Spleen (tissue), 11 donors: ENCODE measurements at regions not wholly inside any gene's neighbourhood (a gene's known extent, or its start where the extent isn't known, plus 50 kb on each side); places are given as distances from the start of the nearest gene placed in this dataset.

Experiments
- DNase-seq: peaks from one replicate; pipeline ENCODE4 v3.0.0-alpha.2; 2020
- H3K27ac ChIP-seq, 8 donors: fragments of 200-600 bp; sonication (generic) in 7 of 8; 1 replicate in 4 of 8; 2 replicates in 4 of 8; pipeline versions ENCODE4 v1.5.0 to v1.8.0; 2016 to 2021; ENCODE audit warnings: inconsistent platforms in 4 of 8, mild to moderate bottlenecking in 4 of 8, moderate library complexity in 1 of 8
- H3K27me3 ChIP-seq, 7 donors: fragments of 200-600 bp; sonication (generic) in 6 of 7; replicated peaks in 1 of 7; 1 replicate in 4 of 7; 2 replicates in 3 of 7; pipeline versions ENCODE4 v1.5.0 to v1.8.0; 2016 to 2021; ENCODE audit warnings: inconsistent platforms in 3 of 7, mild to moderate bottlenecking in 1 of 7
- H3K36me3 ChIP-seq, 6 donors: fragments of 200-600 bp; sonication (generic) in 5 of 6; 1 replicate in 4 of 6; 2 replicates in 2 of 6; pipeline versions ENCODE4 v1.5.0 to v1.8.0; 2016 to 2021; ENCODE audit warnings: inconsistent platforms in 2 of 6
- H3K4me1 ChIP-seq, 6 donors: fragments of 200-600 bp; sonication (generic) in 5 of 6; 1 replicate in 3 of 6; 2 replicates in 3 of 6; pipeline versions ENCODE4 v1.5.0 to v1.8.0; 2016 to 2021; ENCODE audit warnings: inconsistent platforms in 3 of 6
- H3K4me3 ChIP-seq, 8 donors: fragments of 200-600 bp; sonication (generic) in 7 of 8; 1 replicate in 4 of 8; 2 replicates in 4 of 8; pipeline versions ENCODE4 v1.5.0 to v1.8.0; 2016 to 2021; ENCODE audit warnings: inconsistent platforms in 4 of 8, mild to moderate bottlenecking in 4 of 8, moderate library complexity in 2 of 8
- H3K9me3 ChIP-seq, 8 donors: fragments of 200-600 bp; sonication (generic) in 7 of 8; 1 replicate in 4 of 8; 2 replicates in 4 of 8; pipeline versions ENCODE4 v1.5.0 to v1.8.0; 2016 to 2021; ENCODE audit warnings: inconsistent platforms in 4 of 8
- CTCF ChIP-seq, 11 experiments: fragments of 200-600 bp in 7 of 11; fragments of 450-650 bp in 4 of 11; sonication (generic) in 4 of 11; IDR thresholded peaks in 8 of 11; conservative IDR thresholded peaks in 3 of 11; 1 replicate in 7 of 11; 2 replicates in 4 of 11; pipeline versions ENCODE4 v1.4.0 to v1.8.0; 2016 to 2021; ENCODE audit warnings: antibody characterized with exemption in 11 of 11, inconsistent platforms in 4 of 11, mild to moderate bottlenecking in 1 of 11
- POLR2A ChIP-seq, 3 donors: fragments of 450-650 bp; IDR thresholded peaks; one replicate each; pipeline ENCODE4 v1.5.1; 2017; ENCODE audit warnings: antibody characterized with exemption in 3 of 3, mild to moderate bottlenecking in 1 of 3
- POLR2AphosphoS5 ChIP-seq, 3 donors: sonication (generic); formaldehyde crosslinking; IDR thresholded peaks; one replicate each; pipeline ENCODE4 v1.5.1; 2017; ENCODE audit warnings: antibody characterized with exemption in 3 of 3
- WGBS, 5 donors: extraction: QIAGEN DNeasy Blood & Tissue Kit in 3 of 5; methylation state at CpG; one replicate each; pipeline versions ENCODE4 v1.1.5 to v1.1.7; 2013 to 2018; 5-methylcytosine and 5-hydroxymethylcytosine counted together
- intact Hi-C: fragments of 100-400 bp; cut with DNase I; formaldehyde crosslinking; loops from one replicate; pipeline ENCODE4 v1.15.0; 2023; ENCODE audit warnings: low total_unique reads
- donor health status: healthy with polysubstance abuse.
- donor health status: DM: no; HTN: no; CAD: no; lungs with moderate emphysema.
- donor health status: DM: no; HTN: no; CAD: no.
- donor health status: Bipolar disorder and iron deficiency.
- donor health status: healthy.
- donor health status: DM: no; HTN: no; CAD: no.
- donor health status: DM: yes; HTN: yes; CAD: no.

GRCh38 chr1:114238053-114238452 lies 84.4 kb upstream of the SYT6 start:
- 80 to 94% (median 91%) methylated on average over 4 to 5 of the region's 5 CpGs for WGBS, 5 donors
- H3K4me1 ChIP-seq, result no peaks in the 10 kb centered on the region
- H3K9me3 ChIP-seq, result peaks cover 0 to 17% (median 4%) of the 10 kb centered on the region in 8 donors
- no peak overlapping the region for H3K27ac ChIP-seq
- H3K27me3 ChIP-seq, result peaks cover 0 to 5% (median 0%) of the 10 kb centered on the region in 7 donors
- DNase-seq, result no peak
- intact Hi-C loops, result no loop called here
- TF ChIP-seq POLR2AphosphoS5 (IDR thresholded peaks at IDR 0.05) (no peak), CTCF (IDR thresholded peaks at IDR 0.05 in 8 of 11, conservative IDR thresholded peaks at IDR 0.05 in 3 of 11) (no peak), POLR2A (IDR thresholded peaks at IDR 0.05) (no peak)
- no peaks in the 10 kb centered on the region for H3K36me3 ChIP-seq
- no peak overlapping the region for H3K4me3 ChIP-seq

- intact Hi-C loops, result no loop called here
- H3K36me3 ChIP-seq, result no peaks in the 10 kb centered on the region
- no peak for DNase-seq
- WGBS, 5 donors, result 62 to 88% (median 78%) methylated on average over 7 of the region's 7 CpGs
- H3K4me1 ChIP-seq, result no peaks in the 10 kb centered on the region
- H3K9me3 ChIP-seq, result peaks cover 0 to 12% (median 0%) of the 10 kb centered on the region in 8 donors
- peaks cover 0 to 5% (median 0%) of the 10 kb centered on the region in 7 donors for H3K27me3 ChIP-seq
- no peak overlapping the region for H3K27ac ChIP-seq
- TF ChIP-seq POLR2AphosphoS5 (IDR thresholded peaks at IDR 0.05), result no peak
- no peak for TF ChIP-seq POLR2A (IDR thresholded peaks at IDR 0.05)
- no peak for TF ChIP-seq CTCF (IDR thresholded peaks at IDR 0.05 in 8 of 11, conservative IDR thresholded peaks at IDR 0.05 in 3 of 11)
- no peak overlapping the region for H3K4me3 ChIP-seq
These were observed 82.8 kb upstream of the SYT6 start for GRCh38 chr1:114236517-114236916.

DNA sequence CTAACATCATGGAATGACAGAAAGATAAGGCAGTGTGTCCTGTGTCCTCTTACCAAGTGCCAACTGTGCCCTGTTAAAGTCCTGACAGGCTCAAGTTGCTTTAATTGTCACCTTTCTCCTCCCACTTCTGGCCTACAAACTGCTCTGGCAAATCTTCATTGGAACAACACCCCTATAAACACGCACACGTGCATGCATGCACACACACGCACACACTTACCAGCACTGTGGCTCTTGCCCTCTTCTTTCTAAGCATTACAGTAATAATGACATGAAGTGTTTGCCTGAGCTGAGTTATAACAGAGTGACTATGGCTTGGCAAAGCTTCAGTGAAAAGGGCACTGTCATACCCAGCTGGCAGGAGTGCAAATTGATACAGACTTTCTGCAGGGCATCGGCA lies 82.3 kb upstream of the SYT6 start:
- peaks cover 0 to 5% (median 0%) of the 10 kb centered on the region in 7 donors for H3K27me3 ChIP-seq
- intact Hi-C loops, result no loop called here
- 42 to 61% (median 49%) methylated on average over 4 of the region's 4 CpGs for WGBS, 5 donors
- H3K36me3 ChIP-seq, result no peaks in the 10 kb centered on the region
- H3K27ac ChIP-seq, result no peak overlapping the region
- peaks cover 0 to 8% (median 0%) of the 10 kb centered on the region in 8 donors for H3K9me3 ChIP-seq
- no peak for TF ChIP-seq POLR2A (IDR thresholded peaks at IDR 0.05)
- no peak for TF ChIP-seq POLR2AphosphoS5 (IDR thresholded peaks at IDR 0.05)
- no peak for DNase-seq
- H3K4me3 ChIP-seq, result no peak overlapping the region
- H3K4me1 ChIP-seq, result no peaks in the 10 kb centered on the region

- Histone ChIP-seq H3K27me3 (peaks cover 0 to 5% (median 0%) of the 10 kb centered on the region in 7 donors), H3K36me3 (no peaks in the 10 kb centered on the region), H3K9me3 (peaks cover 0 to 4% (median 0%) of the 10 kb centered on the region in 8 donors), H3K4me1 (no peaks in the 10 kb centered on the region), H3K27ac (no peak overlapping the region), H3K4me3 (no peak overlapping the region)
- 67 to 81% (median 80%) methylated on average over 3 of the region's 3 CpGs for WGBS, 5 donors
- no peak for TF ChIP-seq CTCF (IDR thresholded peaks at IDR 0.05 in 8 of 11, conservative IDR thresholded peaks at IDR 0.05 in 3 of 11)
- no peak for TF ChIP-seq POLR2A (IDR thresholded peaks at IDR 0.05)
- no peak for TF ChIP-seq POLR2AphosphoS5 (IDR thresholded peaks at IDR 0.05)
- intact Hi-C loops, result no loop called here
- no peak for DNase-seq
These were observed 81.6 kb upstream of the SYT6 start for GRCh38 chr1:114235281-114235680.
